NCI-H2029 (cell line): ENCODE measurements at regions not wholly inside any gene's neighbourhood (a gene's known extent, or its start where the extent isn't known, plus 50 kb on each side); places are given as distances from the start of the nearest gene placed in this dataset.

ENCODE experiments used
- DNase-seq: peaks from one replicate; lab custom pipeline; 2025; lab: John Stamatoyannopoulos, UW

- DNase-seq = no peak
Observed at GRCh38 chr5:133708331-133708850, 96.0 kb upstream of the FSTL4 start.

GRCh38 chr5:133707629-133708028 lies 95.3 kb upstream of the FSTL4 start:
- no peak for DNase-seq

GRCh38 chr5:133706506-133707430 lies 94.4 kb upstream of the FSTL4 start:
- no peak for DNase-seq

- no peak for DNase-seq
Observed at GRCh38 chr5:133705331-133705730, 93.0 kb upstream of the FSTL4 start.

- no peak for DNase-seq
Observed at GRCh38 chr5:133704411-133704810, 92.1 kb upstream of the FSTL4 start.

- DNase-seq = no peak
Observed at GRCh38 chr5:133703935-133704334, 91.6 kb upstream of the FSTL4 start.

GRCh38 chr5:133702791-133703770 lies 90.7 kb upstream of the FSTL4 start:
- DNase-seq = no peak

GRCh38 chr5:133701871-133702270 lies 89.5 kb upstream of the FSTL4 start:
- DNase-seq = no peak

GRCh38 chr5:133700251-133700650 lies 87.9 kb upstream of the FSTL4 start:
- DNase-seq = no peak

- DNase-seq = no peak
Observed at GRCh38 chr5:133698646-133699526, 86.5 kb upstream of the FSTL4 start.

- no peak for DNase-seq
Observed at GRCh38 chr5:133698259-133698554, 85.9 kb upstream of the FSTL4 start.

- no peak for DNase-seq
Observed at GRCh38 chr5:133697536-133698258, 85.4 kb upstream of the FSTL4 start.

GRCh38 chr5:133696782-133697507 lies 84.6 kb upstream of the FSTL4 start:
- no peak for DNase-seq

GRCh38 chr5:133696006-133696584 lies 83.8 kb upstream of the FSTL4 start:
- DNase-seq = no peak

- DNase-seq = no peak
Observed at GRCh38 chr5:133694181-133694831, 82.0 kb upstream of the FSTL4 start.

- no peak for DNase-seq
Observed at GRCh38 chr5:133691448-133691847, 79.1 kb upstream of the FSTL4 start.

- DNase-seq = no peak
Observed at GRCh38 chr5:133690746-133691145, 78.4 kb upstream of the FSTL4 start.

- DNase-seq = no peak
Observed at GRCh38 chr5:133688391-133688790, 76.0 kb upstream of the FSTL4 start.
